ENCODE measurements at regions not wholly inside any gene's neighbourhood (a gene's known extent, or its start where the extent isn't known, plus 50 kb on each side); places are given as distances from the start of the nearest gene placed in this dataset.

- Histone ChIP-seq H3K36me3 (ENCODE audit: low read depth) (no peaks in the 10 kb centered on the region), H3K4me1 (ENCODE audit: insufficient read depth, poor library complexity, severe bottlenecking) (peaks cover 46% of the 10 kb centered on the region), H3K9me3 (ENCODE audit: severe bottlenecking) (no peaks in the 10 kb centered on the region), H3K27me3 (ENCODE audit: insufficient read depth, poor library complexity, severe bottlenecking) (no peaks in the 10 kb centered on the region), H3K27ac (ENCODE audit: poor library complexity, severe bottlenecking) (peak overlapping the region; percentile 97), H3K4me3 (ENCODE audit: severe bottlenecking) (no peak overlapping the region)
- TF ChIP-seq, protein P1, sequence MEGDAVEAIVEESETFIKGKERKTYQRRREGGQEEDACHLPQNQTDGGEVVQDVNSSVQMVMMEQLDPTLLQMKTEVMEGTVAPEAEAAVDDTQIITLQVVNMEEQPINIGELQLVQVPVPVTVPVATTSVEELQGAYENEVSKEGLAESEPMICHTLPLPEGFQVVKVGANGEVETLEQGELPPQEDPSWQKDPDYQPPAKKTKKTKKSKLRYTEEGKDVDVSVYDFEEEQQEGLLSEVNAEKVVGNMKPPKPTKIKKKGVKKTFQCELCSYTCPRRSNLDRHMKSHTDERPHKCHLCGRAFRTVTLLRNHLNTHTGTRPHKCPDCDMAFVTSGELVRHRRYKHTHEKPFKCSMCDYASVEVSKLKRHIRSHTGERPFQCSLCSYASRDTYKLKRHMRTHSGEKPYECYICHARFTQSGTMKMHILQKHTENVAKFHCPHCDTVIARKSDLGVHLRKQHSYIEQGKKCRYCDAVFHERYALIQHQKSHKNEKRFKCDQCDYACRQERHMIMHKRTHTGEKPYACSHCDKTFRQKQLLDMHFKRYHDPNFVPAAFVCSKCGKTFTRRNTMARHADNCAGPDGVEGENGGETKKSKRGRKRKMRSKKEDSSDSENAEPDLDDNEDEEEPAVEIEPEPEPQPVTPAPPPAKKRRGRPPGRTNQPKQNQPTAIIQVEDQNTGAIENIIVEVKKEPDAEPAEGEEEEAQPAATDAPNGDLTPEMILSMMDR (IDR thresholded peaks at IDR 0.05; ENCODE audit: poor library complexity, severe bottlenecking): no peak
- DNase-seq (ENCODE audit: low spot score) (no peak), ATAC-seq (ENCODE audit: low read depth) (no peak)
Observed at GRCh38 chr7:41007811-41008210, 695.1 kb downstream of the INHBA start.

- Histone ChIP-seq H3K4me3 (ENCODE audit: severe bottlenecking) (no peak overlapping the region), H3K27ac (ENCODE audit: poor library complexity, severe bottlenecking) (peak overlapping the region; percentile 97), H3K36me3 (ENCODE audit: low read depth) (no peaks in the 10 kb centered on the region), H3K4me1 (ENCODE audit: insufficient read depth, poor library complexity, severe bottlenecking) (peaks cover 50% of the 10 kb centered on the region), H3K9me3 (ENCODE audit: severe bottlenecking) (no peaks in the 10 kb centered on the region), H3K27me3 (ENCODE audit: insufficient read depth, poor library complexity, severe bottlenecking) (no peaks in the 10 kb centered on the region)
- DNase-seq (ENCODE audit: low spot score) (no peak), ATAC-seq (ENCODE audit: low read depth) (no peak)
- TF ChIP-seq, protein P1 (IDR thresholded peaks at IDR 0.05; ENCODE audit: poor library complexity, severe bottlenecking): no peak
Observed at GRCh38 chr7:41007351-41007751, 695.5 kb downstream of the INHBA start.

DNA sequence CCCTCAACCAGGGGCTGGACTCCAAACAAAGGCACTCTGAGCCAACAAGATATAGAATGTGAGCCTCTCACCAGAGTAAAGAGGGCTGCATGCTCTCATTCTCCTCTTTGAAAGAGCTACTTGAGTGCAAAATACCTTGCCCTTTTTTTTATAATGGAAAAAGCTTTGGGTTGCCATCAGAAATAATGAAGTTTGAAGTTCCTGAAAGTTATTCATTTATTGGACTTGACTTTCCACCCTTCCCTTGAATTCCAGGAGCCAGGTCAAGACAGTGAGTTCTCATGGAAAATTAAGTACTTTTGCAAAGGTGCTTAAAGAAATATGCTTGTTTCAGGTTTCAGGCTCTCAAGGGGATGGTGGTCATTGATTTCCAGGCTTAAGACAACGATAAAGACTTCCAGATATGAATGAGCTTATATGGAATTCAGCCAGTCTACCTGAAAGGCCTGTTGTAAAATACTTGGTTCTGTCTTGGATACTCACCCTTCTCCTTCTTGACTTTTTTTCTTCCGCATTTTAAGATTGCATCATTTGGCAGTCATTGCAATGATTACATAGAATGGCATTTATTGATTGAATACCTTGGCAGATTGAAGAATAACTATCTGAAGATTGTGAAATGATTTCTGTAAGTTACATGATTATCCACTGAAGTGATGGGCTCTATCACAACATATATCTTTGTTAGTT, 696.4 kb downstream of the INHBA start:
- TF ChIP-seq, protein P1 (IDR thresholded peaks at IDR 0.05; ENCODE audit: poor library complexity, severe bottlenecking): no peak
- Histone ChIP-seq H3K27me3 (ENCODE audit: insufficient read depth, poor library complexity, severe bottlenecking) (no peaks in the 10 kb centered on the region), H3K36me3 (ENCODE audit: low read depth) (no peaks in the 10 kb centered on the region), H3K9me3 (ENCODE audit: severe bottlenecking) (no peaks in the 10 kb centered on the region), H3K27ac (ENCODE audit: poor library complexity, severe bottlenecking) (peak overlapping the region; percentile 97), H3K4me3 (ENCODE audit: severe bottlenecking) (no peak overlapping the region), H3K4me1 (ENCODE audit: insufficient read depth, poor library complexity, severe bottlenecking) (peaks cover 50% of the 10 kb centered on the region)
- DNase-seq (ENCODE audit: low spot score) (no peak), ATAC-seq (ENCODE audit: low read depth) (peak; percentile 59)

GRCh38 chr7:41005374-41005901, 697.5 kb downstream of the INHBA start:
- Histone ChIP-seq H3K4me3 (ENCODE audit: severe bottlenecking) (no peak overlapping the region), H3K27ac (ENCODE audit: poor library complexity, severe bottlenecking) (peak overlapping the region; percentile 97), H3K36me3 (ENCODE audit: low read depth) (no peaks in the 10 kb centered on the region), H3K4me1 (ENCODE audit: insufficient read depth, poor library complexity, severe bottlenecking) (peaks cover 50% of the 10 kb centered on the region), H3K9me3 (ENCODE audit: severe bottlenecking) (no peaks in the 10 kb centered on the region), H3K27me3 (ENCODE audit: insufficient read depth, poor library complexity, severe bottlenecking) (no peaks in the 10 kb centered on the region)
- TF ChIP-seq, protein P1 (IDR thresholded peaks at IDR 0.05; ENCODE audit: poor library complexity, severe bottlenecking): no peak
- DNase-seq (ENCODE audit: low spot score) (peak; percentile 83), ATAC-seq (ENCODE audit: low read depth) (peak; percentile 48; the same call in 2 of the 3 replicates)

GRCh38 chr7:41003977-41004376, 698.9 kb downstream of the INHBA start:
- Histone ChIP-seq H3K36me3 (ENCODE audit: low read depth) (no peaks in the 10 kb centered on the region), H3K9me3 (ENCODE audit: severe bottlenecking) (no peaks in the 10 kb centered on the region), H3K27me3 (ENCODE audit: insufficient read depth, poor library complexity, severe bottlenecking) (no peaks in the 10 kb centered on the region), H3K4me3 (ENCODE audit: severe bottlenecking) (no peak overlapping the region), H3K4me1 (ENCODE audit: insufficient read depth, poor library complexity, severe bottlenecking) (peaks cover 50% of the 10 kb centered on the region), H3K27ac (ENCODE audit: poor library complexity, severe bottlenecking) (peak overlapping the region; percentile 97)
- TF ChIP-seq, protein P1 (IDR thresholded peaks at IDR 0.05; ENCODE audit: poor library complexity, severe bottlenecking): no peak
- DNase-seq (ENCODE audit: low spot score) (no peak), ATAC-seq (ENCODE audit: low read depth) (no peak)
